Activated gamma-delta T cell treated with Interleukin-2 at 50 U/mL for 16 hours (primary cell): ENCODE measurements at regions not wholly inside any gene's neighbourhood (a gene's known extent, or its start where the extent isn't known, plus 50 kb on each side); places are given as distances from the start of the nearest gene placed in this dataset.
A peak's percentile ranks its signal among the peaks of the same experiment; 100 is the strongest.

Experiments used
- DNase-seq: peaks from one replicate; pipeline ENCODE4 v3.0.0-alpha.2; 2020

DNA sequence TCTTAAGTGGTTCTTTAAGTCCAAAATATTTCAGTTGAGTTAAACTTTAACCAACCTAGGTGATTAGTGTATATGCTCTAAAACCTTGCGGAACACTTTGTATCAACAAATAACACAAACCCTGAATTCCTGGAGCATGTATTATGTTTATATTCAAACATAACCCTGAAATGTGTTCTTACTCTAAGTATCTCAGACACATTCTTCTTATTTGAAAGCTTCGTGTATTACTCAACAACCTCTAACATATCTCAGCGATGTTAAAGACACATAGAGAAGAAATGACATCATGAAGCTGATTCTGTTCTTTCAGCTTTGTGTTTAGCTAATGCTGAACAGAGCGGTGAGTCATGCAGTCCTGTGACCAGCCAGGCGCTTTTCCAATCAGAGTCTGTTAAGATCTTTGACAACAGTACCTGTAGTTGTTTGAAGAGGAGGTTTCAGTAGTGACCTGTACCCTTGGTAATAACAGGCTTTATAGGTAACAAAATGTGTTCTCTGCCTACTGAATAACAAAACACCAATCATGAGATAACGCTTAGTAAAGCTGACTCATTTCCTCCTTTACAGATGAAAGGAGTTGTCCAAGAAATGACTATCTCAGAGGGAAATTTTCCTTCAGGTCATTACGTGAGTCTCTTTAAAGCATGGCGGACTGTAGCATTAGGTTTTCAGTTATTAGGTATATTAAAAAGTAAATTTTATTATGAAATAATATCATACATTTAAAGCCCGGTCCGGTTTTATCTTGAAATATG, 67.3 kb upstream of the KLF6 start:
- DNase-seq: peak; percentile 45

DNA sequence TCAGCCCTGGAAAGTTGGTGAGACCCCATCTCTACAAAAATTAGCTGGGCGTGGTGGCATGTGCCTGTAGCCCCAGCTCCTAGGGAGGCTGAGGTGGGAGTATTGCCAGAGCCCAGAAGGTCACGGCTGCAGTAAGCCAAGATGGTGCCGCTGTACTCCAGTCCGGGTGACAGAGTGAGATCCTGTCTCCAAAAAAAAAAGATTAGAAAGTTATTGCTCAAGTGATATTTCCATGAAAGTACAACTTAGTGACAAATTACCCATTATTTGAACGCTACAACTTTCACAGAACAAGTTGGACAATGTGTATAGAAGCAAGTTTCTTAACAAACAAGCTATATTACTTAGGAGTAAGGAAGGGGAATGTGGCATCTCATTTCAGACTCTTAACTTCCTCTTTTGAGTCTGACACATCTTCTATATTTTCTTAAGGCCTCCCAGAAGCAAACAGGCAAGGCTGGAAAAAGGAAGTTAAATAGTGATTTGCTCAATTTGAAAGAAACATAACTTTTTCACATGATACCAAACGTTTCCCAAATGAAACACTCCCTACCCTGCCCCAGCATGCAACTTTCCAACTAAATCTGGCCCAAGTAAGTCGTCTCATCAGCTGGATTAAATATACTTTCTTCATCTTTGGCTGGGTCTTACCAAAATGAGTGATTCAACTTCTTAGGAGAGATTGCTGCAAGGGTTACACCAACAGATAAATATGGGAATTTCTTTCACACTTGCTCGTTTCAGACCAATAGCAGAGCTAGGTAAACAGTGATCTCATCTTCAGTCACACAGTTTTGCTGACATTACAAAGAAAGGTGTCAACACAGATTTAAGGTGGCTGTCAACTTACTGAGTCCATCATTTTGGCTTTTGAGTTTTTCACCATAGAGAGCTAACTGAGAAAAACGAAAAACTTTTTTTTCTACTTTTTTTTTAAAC, 66.3 kb upstream of the KLF6 start:
- no peak for DNase-seq

GRCh38 chr10:3848775-3849635, 64.0 kb upstream of the KLF6 start:
- DNase-seq: no peak

DNA sequence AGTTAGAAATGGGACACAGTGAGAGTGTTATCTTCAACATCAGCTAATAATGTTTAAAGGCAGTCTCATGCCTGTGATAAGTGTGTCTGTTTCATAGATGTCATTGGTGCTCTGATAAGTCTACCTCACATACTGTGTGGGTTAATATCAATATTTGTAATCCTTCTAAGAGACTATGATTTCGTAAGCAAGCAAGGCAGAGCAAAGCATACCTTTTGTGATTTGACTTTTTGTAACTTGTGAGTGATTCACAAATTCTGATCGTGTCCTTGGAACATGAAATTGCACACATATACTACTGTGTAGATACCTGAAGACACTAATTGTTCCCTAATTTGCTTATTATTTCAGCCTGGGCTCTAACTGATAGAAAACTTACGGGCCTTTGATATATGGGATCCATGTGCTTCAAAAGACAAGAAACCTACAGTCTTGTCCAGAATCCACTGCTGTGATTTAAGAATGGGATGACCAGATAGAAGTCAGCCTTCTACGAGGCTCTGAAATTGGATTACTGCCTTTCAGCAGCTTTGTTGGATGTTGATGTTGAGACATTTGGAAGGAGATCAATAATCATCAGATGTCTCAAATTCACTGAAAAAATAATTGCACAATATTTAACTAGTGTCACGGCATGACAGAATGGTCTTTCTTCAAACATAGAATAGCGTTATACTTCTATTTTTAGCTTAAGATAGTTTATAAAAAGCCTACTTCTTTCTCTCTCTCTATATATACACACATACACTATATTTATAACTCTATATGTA, 63.2 kb upstream of the KLF6 start:
- no peak for DNase-seq

DNA sequence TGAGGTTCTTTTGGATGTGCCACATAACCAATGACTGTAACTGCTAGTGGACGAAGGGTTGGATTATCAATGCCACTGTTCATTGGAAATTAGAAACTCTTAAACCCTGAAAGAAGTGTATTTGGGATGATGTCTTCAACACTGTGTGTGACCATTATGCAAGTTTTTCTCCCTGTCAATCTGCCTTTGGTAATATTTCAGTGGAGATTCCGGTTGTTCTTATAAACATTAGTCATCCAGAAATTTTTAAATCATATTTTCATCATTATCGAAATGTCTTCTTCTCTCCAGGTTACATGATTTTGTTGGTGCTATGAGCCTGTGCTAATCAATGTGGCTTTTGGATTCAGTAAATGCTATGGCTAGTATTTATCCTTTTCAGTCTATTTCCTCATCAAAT, 61.7 kb upstream of the KLF6 start:
- DNase-seq: no peak

GRCh38 chr10:3844491-3845025, 59.5 kb upstream of the KLF6 start:
- DNase-seq: no peak

- no peak for DNase-seq
These were observed 53.7 kb upstream of the KLF6 start for GRCh38 chr10:3838460-3839437.

- DNase-seq: no peak
These were observed 52.8 kb upstream of the KLF6 start for GRCh38 chr10:3837647-3838459.

- no peak for DNase-seq
These were observed 51.3 kb upstream of the KLF6 start for GRCh38 chr10:3836222-3836820.

DNA sequence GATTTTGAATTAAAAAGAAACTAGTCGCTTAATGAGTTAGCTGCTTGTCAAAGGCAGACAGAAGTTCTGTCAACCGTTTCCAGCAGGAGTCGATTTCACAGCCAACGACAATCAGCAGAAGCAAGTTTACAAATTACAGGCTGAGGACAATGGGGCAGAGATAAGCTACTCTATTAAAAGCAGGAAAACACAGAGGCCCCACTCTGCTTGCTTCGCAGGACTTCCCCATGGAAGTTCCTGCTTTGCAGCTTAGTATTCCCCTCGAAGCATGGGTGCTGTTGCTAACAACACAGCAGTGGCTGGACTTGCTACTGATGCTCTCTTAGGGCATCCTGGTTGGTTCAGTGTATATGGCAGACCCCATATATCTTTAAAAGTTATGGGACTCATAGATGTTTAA, 50.8 kb upstream of the KLF6 start:
- DNase-seq: no peak

GRCh38 chr10:3834947-3835346, 49.9 kb upstream of the KLF6 start:
- DNase-seq: no peak
